A549 (cell line): ENCODE measurements at regions not wholly inside any gene's neighbourhood (a gene's known extent, or its start where the extent isn't known, plus 50 kb on each side); places are given as distances from the start of the nearest gene placed in this dataset.

Experiments used
- CHD2 ChIP-seq: fragments of 150-350 bp; IDR thresholded peaks from 2 replicates; pipeline ENCODE4 v1.6.1; 2014; ENCODE audit warnings: low read length; ENCODE audit not compliant: partially characterized antibody
- CTCF ChIP-seq: fragments of >200 bp; sonication (Bioruptor Twin); formaldehyde crosslinking; IDR thresholded peaks from 3 replicates; pipeline ENCODE4 v1.5.1; 2016
- ELK1 ChIP-seq: fragments of 150-350 bp; IDR thresholded peaks from 2 replicates; pipeline ENCODE4 v1.6.1; 2014; ENCODE audit warnings: low read depth, mild to moderate bottlenecking, low read length
- EP300 ChIP-seq, 2 experiments: fragments of >200 bp; sonication (Bioruptor Twin); formaldehyde crosslinking; IDR thresholded peaks; 2 replicates in 1 of 2; 3 replicates in 1 of 2; pipeline ENCODE4 v1.6.1; 2016 to 2017
- POLR2A ChIP-seq: IDR thresholded peaks from 2 replicates; pipeline ENCODE4 v1.6.1; 2012; ENCODE audit warnings: mild to moderate bottlenecking, low read length
- REST ChIP-seq: fragments of 200-600 bp; sonication (generic); IDR thresholded peaks from 2 replicates; pipeline ENCODE4 v1.6.1; 2016; ENCODE audit warnings: antibody characterized with exemption, mild to moderate bottlenecking, moderate library complexity
- RFX5 ChIP-seq: fragments of 450-650 bp; IDR thresholded peaks from 2 replicates; pipeline ENCODE4 v1.7.1; 2014; ENCODE audit warnings: antibody characterized with exemption, mild to moderate bottlenecking, moderate library complexity

GRCh38 chr3:182631183-182632076 is 161.9 kb upstream of the ATP11B start:
- TF ChIP-seq ELK1 (no peak), CTCF (no peak), CHD2 (no peak), POLR2A (no peak), REST (no peak), EP300 (IDR thresholded peaks at IDR 0.05) (no peak), RFX5 (no peak)
